Osteoblast (primary cell): ENCODE measurements at regions not wholly inside any gene's neighbourhood (a gene's known extent, or its start where the extent isn't known, plus 50 kb on each side); places are given as distances from the start of the nearest gene placed in this dataset.
"Not testable (repeated sequence)": the region's sequence is repeated elsewhere in the genome, so short reads cannot be mapped to it uniquely, and the experiment has no call there.

Source experiments
- DNase-seq: peaks from one replicate; pipeline ENCODE4 v3.0.0; 2011; ENCODE audit warnings: low spot score, mixed read lengths; ENCODE audit not compliant: insufficient read length; ENCODE audit errors: missing footprints
- H2AFZ ChIP-seq: 2 replicates; pipeline ENCODE4 v1.6.0; 2011; ENCODE audit warnings: mild to moderate bottlenecking, low read length
- H3K27ac ChIP-seq: 2 replicates; pipeline ENCODE4 v1.5.1; 2011; ENCODE audit warnings: mild to moderate bottlenecking, low read depth, low read length, moderate library complexity
- H3K27me3 ChIP-seq: 2 replicates; pipeline ENCODE4 v1.6.0; 2012; ENCODE audit warnings: mild to moderate bottlenecking, control low read depth, inconsistent platforms, low read length, moderate library complexity; ENCODE audit not compliant: insufficient read depth
- H3K36me3 ChIP-seq: 2 replicates; pipeline ENCODE4 v1.5.1; 2011; ENCODE audit warnings: mild to moderate bottlenecking, low read length, control low read depth, moderate library complexity; ENCODE audit not compliant: insufficient read depth
- H3K4me1 ChIP-seq: 2 replicates; pipeline ENCODE4 v1.5.1; 2011; ENCODE audit warnings: mild to moderate bottlenecking, low read length, control low read depth, moderate library complexity; ENCODE audit not compliant: insufficient read depth
- H3K4me2 ChIP-seq: 2 replicates; pipeline ENCODE4 v1.6.0; 2011; ENCODE audit warnings: mild to moderate bottlenecking, low read length; ENCODE audit not compliant: insufficient read depth
- H3K4me3 ChIP-seq: fragments of 200-600 bp; sonication (generic); 3 replicates; pipeline ENCODE4 v1.5.1; 2012; ENCODE audit warnings: mild to moderate bottlenecking, low read length, inconsistent platforms; ENCODE audit not compliant: insufficient read depth
- H3K79me2 ChIP-seq: 2 replicates; pipeline ENCODE4 v1.6.0; 2012; ENCODE audit warnings: mild to moderate bottlenecking, low read length, control low read depth, inconsistent platforms; ENCODE audit not compliant: insufficient read depth
- H3K9me3 ChIP-seq: 2 replicates; pipeline ENCODE4 v1.5.1; 2011; ENCODE audit warnings: low read depth, low read length, control low read depth
- H4K20me1 ChIP-seq: 2 replicates; pipeline ENCODE4 v1.6.0; 2012; ENCODE audit warnings: mild to moderate bottlenecking, low read length, control low read depth; ENCODE audit not compliant: insufficient read depth
- TF ChIP-seq, protein P1 (sequence below): IDR thresholded peaks from 2 replicates; pipeline ENCODE4 v1.5.1; 2011; ENCODE audit warnings: mild to moderate bottlenecking, low read depth, low read length, moderate library complexity; ENCODE audit errors: extremely low read depth

DNA sequence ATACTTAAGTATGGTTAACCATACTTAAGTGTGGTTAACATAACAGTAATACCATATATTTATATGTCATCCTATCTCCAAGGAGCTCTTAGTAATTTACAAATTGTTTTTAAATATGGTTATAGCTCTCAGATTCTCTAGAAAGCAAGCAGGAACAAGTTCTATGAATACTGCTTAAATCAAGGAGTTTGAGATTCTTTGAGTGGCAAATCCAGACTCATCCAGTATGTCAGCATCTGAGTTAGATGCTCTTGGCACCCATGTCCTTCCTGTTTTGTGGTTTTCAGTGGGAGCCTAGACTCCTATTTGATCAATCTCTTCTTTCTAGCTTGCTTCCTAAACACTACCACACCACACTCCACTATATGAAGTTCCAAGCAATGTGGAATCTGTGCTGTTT is 114.7 kb upstream of the GDNF start:
- no peaks in the 10 kb centered on the region for H3K79me2 ChIP-seq
- no peak overlapping the region for H3K4me3 ChIP-seq
- peaks cover 2% of the 10 kb centered on the region for H3K9me3 ChIP-seq
- no peak overlapping the region for H2AFZ ChIP-seq
- peaks cover 13% of the 10 kb centered on the region for H3K27me3 ChIP-seq
- H3K27ac ChIP-seq = no peak overlapping the region
- DNase-seq = no peak
- no peaks in the 10 kb centered on the region for H3K4me1 ChIP-seq
- H3K4me2 ChIP-seq = no peak overlapping the region
- TF ChIP-seq, protein P1, sequence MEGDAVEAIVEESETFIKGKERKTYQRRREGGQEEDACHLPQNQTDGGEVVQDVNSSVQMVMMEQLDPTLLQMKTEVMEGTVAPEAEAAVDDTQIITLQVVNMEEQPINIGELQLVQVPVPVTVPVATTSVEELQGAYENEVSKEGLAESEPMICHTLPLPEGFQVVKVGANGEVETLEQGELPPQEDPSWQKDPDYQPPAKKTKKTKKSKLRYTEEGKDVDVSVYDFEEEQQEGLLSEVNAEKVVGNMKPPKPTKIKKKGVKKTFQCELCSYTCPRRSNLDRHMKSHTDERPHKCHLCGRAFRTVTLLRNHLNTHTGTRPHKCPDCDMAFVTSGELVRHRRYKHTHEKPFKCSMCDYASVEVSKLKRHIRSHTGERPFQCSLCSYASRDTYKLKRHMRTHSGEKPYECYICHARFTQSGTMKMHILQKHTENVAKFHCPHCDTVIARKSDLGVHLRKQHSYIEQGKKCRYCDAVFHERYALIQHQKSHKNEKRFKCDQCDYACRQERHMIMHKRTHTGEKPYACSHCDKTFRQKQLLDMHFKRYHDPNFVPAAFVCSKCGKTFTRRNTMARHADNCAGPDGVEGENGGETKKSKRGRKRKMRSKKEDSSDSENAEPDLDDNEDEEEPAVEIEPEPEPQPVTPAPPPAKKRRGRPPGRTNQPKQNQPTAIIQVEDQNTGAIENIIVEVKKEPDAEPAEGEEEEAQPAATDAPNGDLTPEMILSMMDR = no peak
- H4K20me1 ChIP-seq = no peaks in the 10 kb centered on the region
- no peaks in the 10 kb centered on the region for H3K36me3 ChIP-seq

DNA sequence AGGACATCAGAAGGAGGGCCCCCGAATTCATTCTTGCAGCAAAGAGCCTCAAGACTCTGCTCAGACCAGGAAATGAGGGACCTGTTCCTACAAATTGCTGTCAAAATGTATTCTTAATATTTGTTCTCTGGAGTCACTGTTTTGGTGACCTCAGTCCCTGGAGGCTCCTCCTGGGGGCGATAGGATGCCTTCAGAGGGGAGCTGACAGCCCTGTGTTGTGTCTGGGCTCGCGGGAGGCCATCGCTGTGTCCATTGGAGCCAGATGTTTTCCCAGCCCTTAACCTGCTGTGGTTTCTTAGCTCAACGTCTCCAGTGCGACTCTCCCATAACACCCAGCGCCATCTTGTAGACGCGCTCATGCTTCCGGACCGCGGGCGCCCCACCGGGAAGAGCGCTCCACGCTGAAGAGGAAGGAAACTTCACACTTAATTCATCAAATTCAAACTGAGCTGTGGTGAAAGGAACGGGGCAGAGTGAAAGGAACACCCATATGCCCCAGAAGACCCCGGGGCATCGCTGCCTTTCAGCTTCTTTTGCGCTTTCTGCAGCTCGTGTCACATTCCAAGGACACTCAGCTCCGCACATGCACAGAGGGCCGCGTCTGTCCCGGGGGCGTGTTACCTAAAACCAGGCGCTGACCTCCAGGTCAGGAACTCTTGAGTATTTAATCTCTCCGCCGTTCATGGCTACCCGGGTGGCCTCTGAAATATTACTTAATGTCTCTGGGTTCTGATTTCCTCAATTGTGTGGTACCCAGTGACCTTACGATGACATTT is 112.3 kb upstream of the GDNF start:
- no peaks in the 10 kb centered on the region for H3K79me2 ChIP-seq
- H4K20me1 ChIP-seq = no peaks in the 10 kb centered on the region
- no peaks in the 10 kb centered on the region for H3K9me3 ChIP-seq
- TF ChIP-seq, protein P1 = no peak
- no peaks in the 10 kb centered on the region for H3K4me1 ChIP-seq
- H2AFZ ChIP-seq = no peak overlapping the region
- H3K27me3 ChIP-seq = peaks cover 21% of the 10 kb centered on the region
- DNase-seq = no peak
- no peak overlapping the region for H3K27ac ChIP-seq
- no peak overlapping the region for H3K4me2 ChIP-seq
- H3K4me3 ChIP-seq = no peak overlapping the region
- H3K36me3 ChIP-seq = no peaks in the 10 kb centered on the region

DNA sequence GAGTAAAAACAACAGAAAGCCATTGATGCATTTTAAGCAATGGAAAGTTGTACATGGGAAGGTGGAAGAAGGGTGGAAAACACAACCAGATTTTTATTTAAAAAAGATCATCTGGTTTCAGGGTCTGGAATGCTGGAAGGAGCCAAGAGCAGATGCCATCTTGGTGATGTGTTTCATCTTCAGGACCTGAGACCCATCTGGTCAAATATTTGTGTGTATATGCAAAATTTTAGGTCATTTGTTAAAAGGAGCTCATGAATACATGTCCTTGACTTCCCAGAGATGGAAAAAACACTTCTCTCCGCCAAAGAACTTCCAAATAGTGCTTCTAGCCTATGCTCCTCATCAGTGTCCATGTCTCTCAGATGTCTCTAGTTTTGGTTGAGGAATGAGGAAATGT is 110.6 kb upstream of the GDNF start:
- Histone ChIP-seq H3K36me3 (no peaks in the 10 kb centered on the region), H3K79me2 (no peaks in the 10 kb centered on the region), H2AFZ (no peak overlapping the region), H3K4me1 (no peaks in the 10 kb centered on the region), H4K20me1 (no peaks in the 10 kb centered on the region), H3K27me3 (peaks cover 21% of the 10 kb centered on the region), H3K27ac (no peak overlapping the region), H3K9me3 (no peaks in the 10 kb centered on the region), H3K4me2 (no peak overlapping the region), H3K4me3 (no peak overlapping the region)
- DNase-seq = no peak
- TF ChIP-seq, protein P1 = no peak

DNA sequence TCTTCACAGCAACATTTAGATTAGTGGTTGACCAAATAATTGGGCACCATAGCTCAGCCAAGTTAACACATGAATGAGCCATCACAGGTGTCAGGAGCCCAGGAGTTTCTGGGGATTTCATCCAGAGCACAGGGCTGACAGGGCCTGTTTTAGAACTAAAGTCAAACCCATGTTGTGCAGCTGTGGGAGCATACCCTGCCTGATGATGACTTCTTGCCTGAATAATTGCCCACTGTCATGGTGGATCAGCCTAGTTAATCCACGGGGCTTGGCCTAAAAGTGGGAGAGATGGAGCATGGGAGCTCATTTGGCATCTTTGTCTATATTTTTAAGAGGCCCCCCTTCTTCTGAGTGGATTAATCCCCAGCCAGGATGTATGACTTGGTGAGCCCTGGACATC is 105.6 kb upstream of the GDNF start:
- TF ChIP-seq, protein P1 = no peak
- Histone ChIP-seq H3K4me1 (no peaks in the 10 kb centered on the region), H3K27ac (no peak overlapping the region), H3K79me2 (no peaks in the 10 kb centered on the region), H3K27me3 (peaks cover 14% of the 10 kb centered on the region), H2AFZ (no peak overlapping the region), H3K4me3 (no peak overlapping the region), H3K4me2 (no peak overlapping the region), H3K9me3 (no peaks in the 10 kb centered on the region), H3K36me3 (no peaks in the 10 kb centered on the region), H4K20me1 (no peaks in the 10 kb centered on the region)
- no peak for DNase-seq

DNA sequence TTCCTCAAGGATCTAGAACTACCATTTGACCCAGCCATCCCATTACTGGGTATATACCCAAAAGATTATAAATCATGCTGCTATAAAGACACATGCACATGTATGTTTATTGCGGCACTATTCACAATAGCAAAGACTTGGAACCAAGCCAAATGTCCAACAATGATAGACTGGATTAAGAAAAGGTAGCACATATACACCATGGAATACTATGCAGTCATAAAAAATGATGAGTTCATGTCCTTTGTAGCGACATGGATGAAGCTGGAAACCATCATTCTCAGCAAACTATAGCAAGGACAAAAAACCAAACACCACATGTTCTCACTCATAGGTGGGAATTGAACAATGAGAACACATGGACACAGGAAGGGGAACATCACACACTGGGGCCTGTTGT is 103.3 kb upstream of the GDNF start:
- not testable (repeated sequence) for H3K27ac ChIP-seq, H3K4me3 ChIP-seq, H3K27me3 ChIP-seq, H3K9me3 ChIP-seq, H3K79me2 ChIP-seq, H3K4me1 ChIP-seq, H3K36me3 ChIP-seq, DNase-seq, H3K4me2 ChIP-seq, H4K20me1 ChIP-seq, H2AFZ ChIP-seq
